GM12878 (cell line): ENCODE measurements at regions not wholly inside any gene's neighbourhood (a gene's known extent, or its start where the extent isn't known, plus 50 kb on each side); places are given as distances from the start of the nearest gene placed in this dataset.

Source experiments
- ATAC-seq: fragments of 200-7000 bp; cut with Tn5 transposase; 3 replicates; pipeline ENCODE4 v1.9.1; 2020; ENCODE audit warnings: mild to moderate bottlenecking, moderate library complexity
- BruUV-seq: library from RNA; stranded (reverse); fragments of 400-500 nt; replicated peaks from 2 replicates; lab custom pipeline; 2021; lab: Mats Ljungman, UMichigan
- CTCF ChIA-PET: fragments of 300-600 bp; sonication (Branson Sonifier 250); formaldehyde crosslinking; extraction: SDS; loops from one replicate; lab custom pipeline; 2021; ENCODE audit warnings: inconsistent platforms; lab: Yijun Ruan, JAX
- POLR2A ChIA-PET: fragments of 350-600 bp; formaldehyde crosslinking; extraction: SDS; loops from one replicate; lab custom pipeline; 2021; ENCODE audit warnings: inconsistent platforms; lab: Charles Lee
- RAD21 ChIA-PET: fragments of 300-600 bp; sonication (Branson Sonifier 250); formaldehyde crosslinking; loops from one replicate; lab custom pipeline; 2023; ENCODE audit warnings: antibody characterized with exemption; ENCODE audit not compliant: unreplicated experiment; lab: Charles Lee
- SMC1A ChIA-PET: fragments of 300-600 bp; sonication (Branson Sonifier 250); formaldehyde crosslinking; loops from one replicate; lab custom pipeline; 2023; ENCODE audit not compliant: unreplicated experiment, uncharacterized antibody; lab: Charles Lee
- DNase-seq: peaks from one replicate; pipeline ENCODE4 v3.0.0-alpha.2; 2011; ENCODE audit warnings: low read depth, low spot score
- FAIRE-seq: peaks from 3 replicates; lab custom pipeline; 2011; peaks lifted over from hg19 to GRCh38; lab: Jason Lieb, UNC
- H2AFZ ChIP-seq: 2 replicates; pipeline ENCODE4 v1.6.0; 2011; ENCODE audit warnings: low read depth, low read length, control low read depth; ENCODE audit not compliant: control insufficient read depth
- H3K27ac ChIP-seq: 2 replicates; pipeline ENCODE4 v1.5.1; 2011; ENCODE audit warnings: control low read depth; ENCODE audit not compliant: control insufficient read depth, insufficient read depth
- H3K27me3 ChIP-seq, 2 experiments: replicated peaks in 1 of 2; 2 replicates each; pipeline versions ENCODE4 v1.6.0 to v1.6.1; 2011; ENCODE audit warnings: low read length in 1 of 2; ENCODE audit not compliant: control insufficient read depth in 2 of 2, insufficient read depth in 2 of 2
- H3K36me3 ChIP-seq, 2 experiments: 2 replicates each; pipeline ENCODE4 v1.5.1; 2011; ENCODE audit warnings: low read length in 1 of 2; ENCODE audit not compliant: control insufficient read depth in 2 of 2, insufficient read depth in 2 of 2
- H3K4me1 ChIP-seq: 2 replicates; pipeline ENCODE4 v1.6.1; 2011; ENCODE audit warnings: mild to moderate bottlenecking, low read length, moderate library complexity, mixed read lengths; ENCODE audit not compliant: control insufficient read depth, insufficient read depth
- H3K4me2 ChIP-seq: 2 replicates; pipeline ENCODE4 v1.6.0; 2011; ENCODE audit warnings: control low read depth; ENCODE audit not compliant: control insufficient read depth, insufficient read depth
- H3K4me3 ChIP-seq: fragments of 200-600 bp; sonication (generic); 2 replicates; pipeline ENCODE4 v1.5.1; 2016
- H3K79me2 ChIP-seq: 2 replicates; pipeline ENCODE4 v1.6.0; 2011; ENCODE audit warnings: low read length; ENCODE audit not compliant: control insufficient read depth, insufficient read depth
- H3K9ac ChIP-seq: 2 replicates; pipeline ENCODE4 v1.8.0; 2011; ENCODE audit warnings: low read length, control low read depth, mixed read lengths; ENCODE audit not compliant: control insufficient read depth, insufficient read depth
- H3K9me3 ChIP-seq: replicated peaks from 3 replicates; pipeline ENCODE4 v1.5.1; 2011; ENCODE audit warnings: mild to moderate bottlenecking, low read length; ENCODE audit not compliant: control insufficient read depth, insufficient read depth
- H4K20me1 ChIP-seq: 2 replicates; pipeline ENCODE4 v1.6.0; 2011; ENCODE audit not compliant: control insufficient read depth, insufficient read depth
- CBX3 ChIP-seq: fragments of 200-600 bp; sonication (generic); IDR thresholded peaks from 2 replicates; pipeline ENCODE4 v1.6.1; 2016; ENCODE audit warnings: low read depth, borderline replicate concordance
- CHD1 ChIP-seq: IDR thresholded peaks from 2 replicates; pipeline ENCODE4 v1.6.1; 2012; ENCODE audit warnings: low read depth, low read length, improper control_type of control experiment
- SIN3A ChIP-seq: IDR thresholded peaks from 2 replicates; pipeline ENCODE4 v1.6.1; 2012; ENCODE audit warnings: low read depth, low read length, improper control_type of control experiment
- STAT1 ChIP-seq: fragments of 450-650 bp; conservative IDR thresholded peaks from 2 replicates; pipeline ENCODE4 v1.6.1; 2014; ENCODE audit warnings: antibody characterized with exemption, mild to moderate bottlenecking
- TBL1XR1 ChIP-seq: IDR thresholded peaks from 2 replicates; pipeline ENCODE4 v1.6.1; 2012; ENCODE audit warnings: low read depth, low read length, improper control_type of control experiment
- ZBTB33 ChIP-seq: fragments of 450-650 bp; IDR thresholded peaks from 2 replicates; pipeline ENCODE4 v1.6.1; 2017; ENCODE audit warnings: mild to moderate bottlenecking
- whole genome bisulfite sequencing: methylation state at CpG from one replicate; pipeline ENCODE4 v1.1.6; 2016; ENCODE audit warnings: low lambda C conversion rate; ENCODE audit not compliant: insufficient replicate concordance, insufficient coverage; ENCODE audit errors: missing lambda C conversion rate; 5-methylcytosine and 5-hydroxymethylcytosine counted together
- in situ Hi-C: fragments of 300-500 bp; cut with MboI; formaldehyde crosslinking; loops from 9 replicates; pipeline ENCODE4 v1.14.3; 2018; ENCODE audit warnings: mixed read lengths
- intact Hi-C: fragments of 100-400 bp; cut with micrococcal nuclease; formaldehyde crosslinking; loops from one replicate; pipeline ENCODE4 v1.14.2; 2022; ENCODE audit not compliant: unreplicated experiment

- TF ChIP-seq TBL1XR1, result no peak
Observed at GRCh38 chr4:65831828-65832227, 161.5 kb upstream of the EPHA5 start (continued).

GRCh38 chr4:65825116-65825753, 154.9 kb upstream of the EPHA5 start:
- H3K4me1 ChIP-seq, result no peaks in the 10 kb centered on the region
- in situ Hi-C loops, result no loop called here
- DNase-seq (no peak), FAIRE-seq (no peak), ATAC-seq (no peak)
- H3K27me3 ChIP-seq, result no peaks in the 10 kb centered on the region
- H4K20me1 ChIP-seq, result no peaks in the 10 kb centered on the region
- no peak overlapping the region for H3K4me2 ChIP-seq
- intact Hi-C loops, result no loop called here
- BruUV-seq, result no TSS peak
- RAD21 ChIA-PET, result no interaction called here
- H3K36me3 ChIP-seq, result no peaks in the 10 kb centered on the region
- CTCF ChIA-PET, result no interaction called here
- no peak for TF ChIP-seq CBX3
- no peak for TF ChIP-seq ZBTB33
- no peak for TF ChIP-seq CHD1
- no peak for TF ChIP-seq STAT1
- TF ChIP-seq SIN3A, result no peak
- H2AFZ ChIP-seq, result no peak overlapping the region
- H3K9me3 ChIP-seq, result no peaks in the 10 kb centered on the region
- H3K27ac ChIP-seq, result no peak overlapping the region
- no peak overlapping the region for H3K4me3 ChIP-seq
- 12% methylated on average over 2 of the region's 2 CpGs for WGBS
- no peaks in the 10 kb centered on the region for H3K79me2 ChIP-seq
- no peak overlapping the region for H3K9ac ChIP-seq
- SMC1A ChIA-PET, result no interaction called here
- POLR2A ChIA-PET, result interaction anchor here (0.7 kb wide), 1 partner anchor 687 kb away, joined by 4 read pairs; no protein-coding TSS in a partner anchor
